ENCODE measurements at regions not wholly inside any gene's neighbourhood (a gene's known extent, or its start where the extent isn't known, plus 50 kb on each side); places are given as distances from the start of the nearest gene placed in this dataset.
A peak's percentile ranks its signal among the peaks of the same experiment; 100 is the strongest.

GRCh38 chr9:81227507-81228245 lies 461.7 kb downstream of the TLE1 start:
- TF ChIP-seq CTCF (IDR thresholded peaks at IDR 0.05; ENCODE audit: unreplicated experiment in 3 of 3), result no peak
- Mint-ChIP-seq H3K36me3 (ENCODE audit: low read depth) (no peaks in the 10 kb centered on the region), H3K4me3 (no peak overlapping the region), H3K9me3 (peaks cover 6% of the 10 kb centered on the region), H3K27me3 (ENCODE audit: low read depth) (no peaks in the 10 kb centered on the region), H3K27ac (no peak overlapping the region), H3K4me1 (peaks cover 16% of the 10 kb centered on the region)

- peaks cover 16% of the 10 kb centered on the region for H3K4me1 Mint-ChIP-seq
- H3K27ac Mint-ChIP-seq, result no peak overlapping the region
- no peaks in the 10 kb centered on the region for H3K27me3 Mint-ChIP-seq (ENCODE audit: low read depth)
These were observed 463.8 kb downstream of the TLE1 start for GRCh38 chr9:81225596-81225995.

GRCh38 chr9:81224166-81225081 lies 464.9 kb downstream of the TLE1 start:
- Mint-ChIP-seq H3K27me3 (ENCODE audit: low read depth) (no peaks in the 10 kb centered on the region), H3K27ac (peak overlapping the region; percentile 31 to 54 (median 38)), H3K4me1 (peaks cover 16% of the 10 kb centered on the region), H3K36me3 (ENCODE audit: low read depth) (no peaks in the 10 kb centered on the region), H3K4me3 (no peak overlapping the region), H3K9me3 (no peaks in the 10 kb centered on the region)
- no peak for TF ChIP-seq CTCF (IDR thresholded peaks at IDR 0.05; ENCODE audit: unreplicated experiment in 3 of 3)

More at GRCh38 chr9:81225596-81225995, 463.8 kb downstream of the TLE1 start:
- TF ChIP-seq CTCF (IDR thresholded peaks at IDR 0.05; ENCODE audit: unreplicated experiment in 3 of 3), result no peak
- H3K36me3 Mint-ChIP-seq (ENCODE audit: low read depth), result no peaks in the 10 kb centered on the region
- no peak overlapping the region for H3K4me3 Mint-ChIP-seq
- peaks cover 5% of the 10 kb centered on the region for H3K9me3 Mint-ChIP-seq

GRCh38 chr9:81214975-81215374 lies 474.4 kb downstream of the TLE1 start:
- Mint-ChIP-seq H3K4me1 (no peaks in the 10 kb centered on the region), H3K27me3 (ENCODE audit: low read depth) (no peaks in the 10 kb centered on the region), H3K27ac (no peak overlapping the region), H3K9me3 (peaks cover 22% of the 10 kb centered on the region), H3K36me3 (ENCODE audit: low read depth) (peaks cover 13% of the 10 kb centered on the region), H3K4me3 (no peak overlapping the region)
- TF ChIP-seq CTCF (IDR thresholded peaks at IDR 0.05; ENCODE audit: unreplicated experiment in 3 of 3), result no peak

- peaks cover 12% of the 10 kb centered on the region for H3K36me3 Mint-ChIP-seq (ENCODE audit: low read depth)
- no peaks in the 10 kb centered on the region for H3K4me1 Mint-ChIP-seq
- peaks cover 17% of the 10 kb centered on the region for H3K9me3 Mint-ChIP-seq
- H3K27me3 Mint-ChIP-seq (ENCODE audit: low read depth), result no peaks in the 10 kb centered on the region
- TF ChIP-seq CTCF (IDR thresholded peaks at IDR 0.05; ENCODE audit: unreplicated experiment in 3 of 3), result no peak
- H3K27ac Mint-ChIP-seq, result no peak overlapping the region
- no peak overlapping the region for H3K4me3 Mint-ChIP-seq
These were observed 475.9 kb downstream of the TLE1 start for GRCh38 chr9:81213456-81213855.
